Activated B cell treated with CpG ODN at 0.5 μM for 24 hours (primary cell): ENCODE measurements at regions not wholly inside any gene's neighbourhood (a gene's known extent, or its start where the extent isn't known, plus 50 kb on each side); places are given as distances from the start of the nearest gene placed in this dataset.
A peak's percentile ranks its signal among the peaks of the same experiment; 100 is the strongest.

Experiments used
- ATAC-seq: fragments of 200-7000 bp; cut with Tn5 transposase; one replicate; pipeline ENCODE4 v1.10.0; 2021; ENCODE audit warnings: low read depth, mild to moderate bottlenecking, moderate library complexity
- CTCF ChIA-PET: fragments of 350-600 bp; sonication (Branson Sonifier 250); formaldehyde crosslinking; loops from one replicate; lab custom pipeline; 2021; ENCODE audit warnings: antibody characterized with exemption; lab: Charles Lee
- POLR2A ChIA-PET: fragments of 350-600 bp; sonication (Branson Sonifier 250); formaldehyde crosslinking; loops from one replicate; lab custom pipeline; 2021; ENCODE audit warnings: antibody characterized with exemption; lab: Charles Lee
- DNase-seq: peaks from one replicate; pipeline ENCODE4 v3.0.0; 2022
- H3K27ac Mint-ChIP-seq: one replicate; pipeline ENCODE4 v1.8.0; 2020; ENCODE audit warnings: mixed read lengths
- H3K27me3 Mint-ChIP-seq: one replicate; pipeline ENCODE4 v1.8.0; 2021; ENCODE audit warnings: mixed read lengths
- H3K36me3 Mint-ChIP-seq: one replicate; pipeline ENCODE4 v1.8.0; 2021; ENCODE audit warnings: low read depth, mixed read lengths
- H3K4me1 Mint-ChIP-seq: one replicate; pipeline ENCODE4 v1.8.0; 2021; ENCODE audit warnings: mixed read lengths
- H3K4me3 Mint-ChIP-seq: one replicate; pipeline ENCODE4 v1.8.0; 2020; ENCODE audit warnings: mild to moderate bottlenecking, mixed read lengths
- H3K9me3 Mint-ChIP-seq: one replicate; pipeline ENCODE4 v1.8.0; 2020; ENCODE audit warnings: mixed read lengths
- CTCF ChIP-seq: fragments of 200-600 bp; IDR thresholded peaks from one replicate; pipeline ENCODE4 v1.8.0; 2022; ENCODE audit warnings: antibody characterized with exemption, mild to moderate bottlenecking
- intact Hi-C: fragments of 100-400 bp; cut with micrococcal nuclease; formaldehyde crosslinking; loops from one replicate; pipeline ENCODE4 v1.15.1; 2024

DNA sequence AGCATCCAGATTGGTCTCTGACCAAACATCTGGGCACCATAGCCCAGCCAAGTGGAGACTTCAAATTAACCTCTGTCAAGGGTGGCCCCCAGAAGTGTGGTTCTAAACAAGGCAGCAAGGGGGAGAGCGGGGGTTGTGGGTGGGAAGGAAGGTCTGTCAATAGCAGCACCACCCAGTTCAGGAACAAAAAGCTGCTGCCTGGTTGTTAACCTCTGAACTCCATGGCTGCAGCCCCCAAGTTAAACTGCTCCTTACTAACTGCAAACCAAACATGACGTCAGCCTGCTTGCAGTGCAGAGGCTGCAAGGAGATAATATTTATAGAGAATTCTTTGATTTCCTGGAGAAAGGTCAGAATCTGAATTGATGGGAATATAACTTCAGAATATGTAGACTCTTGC, 76.5 kb downstream of the ARL4C start:
- ATAC-seq: no peak
- no peak overlapping the region for H3K27ac Mint-ChIP-seq

DNA sequence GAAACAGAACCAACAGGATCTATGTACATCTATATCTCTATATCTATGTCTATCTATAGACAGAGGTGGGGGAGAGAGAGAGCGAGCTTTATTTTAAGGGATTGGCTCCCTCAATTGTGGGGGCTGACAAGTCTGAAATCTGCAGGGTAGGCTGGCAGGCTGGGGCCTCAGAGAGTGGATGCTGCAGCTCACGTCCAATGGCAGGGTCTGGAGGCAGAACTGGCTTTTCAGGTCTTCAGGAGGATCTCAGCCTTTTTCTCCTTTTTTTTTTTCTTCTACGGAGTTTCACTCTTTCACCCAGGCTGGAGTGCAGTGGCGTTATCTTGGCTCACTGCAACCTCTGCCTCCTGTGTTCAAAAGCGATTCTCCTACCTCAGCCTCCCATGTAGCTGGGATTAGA, 77.2 kb downstream of the ARL4C start:
- Mint-ChIP-seq H3K9me3 (peaks cover 6% of the 10 kb centered on the region), H3K27me3 (no peaks in the 10 kb centered on the region), H3K27ac (no peak overlapping the region), H3K4me1 (peaks cover 64% of the 10 kb centered on the region), H3K36me3 (no peaks in the 10 kb centered on the region), H3K4me3 (no peak overlapping the region)
- TF ChIP-seq CTCF: no peak
- POLR2A ChIA-PET: no interaction called here
- intact Hi-C loops: no loop called here
- CTCF ChIA-PET: no interaction called here
- DNase-seq (no peak), ATAC-seq (no peak)

More for the DNA sequence above, 76.5 kb downstream of the ARL4C start:
- intact Hi-C loops: no loop called here
- peaks cover 64% of the 10 kb centered on the region for H3K4me1 Mint-ChIP-seq
- H3K9me3 Mint-ChIP-seq: peaks cover 6% of the 10 kb centered on the region
- no peaks in the 10 kb centered on the region for H3K36me3 Mint-ChIP-seq
- CTCF ChIA-PET: no interaction called here
- no peak for TF ChIP-seq CTCF
- POLR2A ChIA-PET: interaction anchor here (0.9 to 2.0 kb wide), 2 partner anchors 8 to 75 kb away, joined by 3 to 6 read pairs; no protein-coding TSS in a partner anchor
- H3K4me3 Mint-ChIP-seq: no peak overlapping the region
- DNase-seq: no peak
- no peaks in the 10 kb centered on the region for H3K27me3 Mint-ChIP-seq

- H3K4me1 Mint-ChIP-seq: peaks cover 59% of the 10 kb centered on the region
- ChIA-PET CTCF (no interaction called here), POLR2A (interaction anchor here (1.6 to 2.0 kb wide), 3 partner anchors 11 to 124 kb away, joined by 3 to 10 read pairs (median 5); no protein-coding TSS in a partner anchor)
- TF ChIP-seq CTCF: no peak
- H3K36me3 Mint-ChIP-seq: no peaks in the 10 kb centered on the region
- H3K9me3 Mint-ChIP-seq: peaks cover 6% of the 10 kb centered on the region
- ATAC-seq (no peak), DNase-seq (no peak)
- no peak overlapping the region for H3K4me3 Mint-ChIP-seq
- no peak overlapping the region for H3K27ac Mint-ChIP-seq
- no peaks in the 10 kb centered on the region for H3K27me3 Mint-ChIP-seq
- intact Hi-C loops: loop anchor here (2.0 kb wide), 1 partner anchor 67 kb away; no protein-coding TSS in a partner anchor
These were observed 81.2 kb downstream of the ARL4C start for GRCh38 chr2:234415706-234416105.

DNA sequence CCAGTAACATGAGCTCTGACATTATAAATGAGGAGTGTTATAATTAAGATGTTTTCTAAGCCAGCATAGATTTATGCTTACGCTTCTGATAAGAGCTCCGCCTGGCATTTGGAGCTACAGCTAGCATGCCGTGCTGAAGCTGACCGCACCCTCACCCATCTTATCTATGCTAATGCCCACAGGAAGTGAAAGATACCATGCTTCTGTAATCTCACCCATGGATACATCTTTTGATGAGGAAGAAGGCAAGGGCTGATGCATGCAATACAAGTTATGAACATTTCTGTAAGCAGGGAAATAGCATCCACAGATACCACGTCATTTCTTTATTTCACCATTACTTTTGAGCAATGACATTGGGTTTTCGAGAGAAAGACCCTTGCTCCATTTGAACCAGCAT, 82.3 kb downstream of the ARL4C start:
- H3K9me3 Mint-ChIP-seq: peaks cover 6% of the 10 kb centered on the region
- ChIA-PET POLR2A (interaction anchor here (0.5 to 2.0 kb wide), 7 partner anchors 8 to 1684 kb away, joined by 3 to 10 read pairs (median 3); no protein-coding TSS in a partner anchor), CTCF (interaction anchor here (1.0 kb wide), 1 partner anchor 279 kb away, joined by 3 read pairs; no protein-coding TSS in a partner anchor)
- H3K4me1 Mint-ChIP-seq: peaks cover 59% of the 10 kb centered on the region
- peak overlapping the region; percentile 9 for H3K4me3 Mint-ChIP-seq
- DNase-seq (no peak), ATAC-seq (peak; percentile 64)
- no peak overlapping the region for H3K27ac Mint-ChIP-seq
- intact Hi-C loops: loop anchor here (1.0 to 5.0 kb wide), 5 partner anchors 12 to 122 kb away; no protein-coding TSS in a partner anchor
- no peaks in the 10 kb centered on the region for H3K27me3 Mint-ChIP-seq
- TF ChIP-seq CTCF: no peak
- no peaks in the 10 kb centered on the region for H3K36me3 Mint-ChIP-seq

GRCh38 chr2:234412726-234413125, 84.2 kb downstream of the ARL4C start:
- TF ChIP-seq CTCF: no peak
- ATAC-seq: no peak
- Mint-ChIP-seq H3K4me3 (no peak overlapping the region), H3K9me3 (no peaks in the 10 kb centered on the region), H3K4me1 (peaks cover 59% of the 10 kb centered on the region), H3K27me3 (no peaks in the 10 kb centered on the region), H3K27ac (no peak overlapping the region), H3K36me3 (no peaks in the 10 kb centered on the region)
- DNase-seq: no peak
- ChIA-PET CTCF (interaction anchor here (1.3 to 2.8 kb wide), 5 partner anchors 34 to 277 kb away, joined by 4 to 8 read pairs (median 6); no protein-coding TSS in a partner anchor), POLR2A (interaction anchor here (1.2 to 2.8 kb wide), 6 partner anchors 10 to 120 kb away, joined by 4 to 20 read pairs (median 6); partner anchors contain the start of gene ARL4C)
- intact Hi-C loops: loop anchor here (5.0 kb wide), 3 partner anchors 35 to 120 kb away; no protein-coding TSS in a partner anchor
